ENCODE measurements at regions not wholly inside any gene's neighbourhood (a gene's known extent, or its start where the extent isn't known, plus 50 kb on each side); places are given as distances from the start of the nearest gene placed in this dataset.

- TF ChIP-seq GATA3 (IDR thresholded peaks at IDR 0.05; ENCODE audit: low read depth, low read length): no peak
- no peak for TF ChIP-seq GATA2 (IDR thresholded peaks at IDR 0.05; ENCODE audit: low read depth, low read length)
Measured at GRCh38 chr7:10646194-10646593, 327.5 kb upstream of the PHF14 start.
